K562 (cell line): ENCODE measurements at regions not wholly inside any gene's neighbourhood (a gene's known extent, or its start where the extent isn't known, plus 50 kb on each side); places are given as distances from the start of the nearest gene placed in this dataset.

Experiments used
- ATAC-seq: fragments of 200-7000 bp; cut with Tn5 transposase; 3 replicates; pipeline ENCODE4 v1.9.1; 2020; ENCODE audit warnings: moderate library complexity
- BruUV-seq: library from RNA; stranded (reverse); fragments of 400-500 nt; replicated peaks from 2 replicates; lab custom pipeline; 2021; lab: Mats Ljungman, UMichigan
- CTCF ChIA-PET: fragments of 300-600 bp; formaldehyde crosslinking; extraction: SDS; loops from one replicate; lab custom pipeline; 2021; ENCODE audit warnings: low intra/inter-chr PET ratio; lab: Yijun Ruan, JAX
- POLR2A ChIA-PET: fragments of 300-600, 350-650 bp; sonication (Branson Sonifier 250); formaldehyde crosslinking; extraction: SDS; loops from one replicate; lab custom pipeline; 2021; ENCODE audit warnings: antibody characterized with exemption, inconsistent platforms; lab: Yijun Ruan, JAX
- DNase-seq, 4 experiments: peaks; one replicate each; pipeline versions ENCODE4 v3.0.0 to v3.0.0-alpha.2; 2011 to 2018; ENCODE audit warnings: low spot score in 3 of 4, mixed read lengths in 3 of 4; ENCODE audit errors: extremely low read depth in 1 of 4
- FAIRE-seq: peaks from 2 replicates; lab custom pipeline; 2011; peaks lifted over from hg19 to GRCh38; lab: Jason Lieb, UNC
- H2AFZ ChIP-seq: 2 replicates; pipeline ENCODE4 v1.6.0; 2011; ENCODE audit warnings: low read depth, low read length, control low read depth, inconsistent platforms
- H3K27ac ChIP-seq: fragments of 200-600 bp; 3 replicates; pipeline ENCODE4 v1.8.0; 2011; ENCODE audit warnings: low read depth, mild to moderate bottlenecking, control low read depth, inconsistent platforms, low read length, moderate library complexity, mixed read lengths; ENCODE audit errors: extremely low read depth
- H3K27me3 ChIP-seq, 2 experiments: fragments of 300-600 bp in 1 of 2; 2 replicates in 1 of 2; 3 replicates in 1 of 2; pipeline versions ENCODE4 v1.6.0 to v1.8.0; 2011; ENCODE audit warnings: inconsistent platforms in 2 of 2, low read length in 2 of 2, mild to moderate bottlenecking in 1 of 2, mixed read lengths in 1 of 2, moderate library complexity in 1 of 2; ENCODE audit not compliant: control insufficient read depth in 2 of 2, insufficient read depth in 2 of 2
- H3K36me3 ChIP-seq: fragments of 300-600 bp; 3 replicates; pipeline ENCODE4 v1.8.0; 2011; ENCODE audit warnings: mild to moderate bottlenecking, low read length, inconsistent platforms; ENCODE audit not compliant: control insufficient read depth, insufficient read depth
- H3K4me1 ChIP-seq, 2 experiments: fragments of 200-600 bp in 1 of 2; replicated peaks in 1 of 2; 2 replicates in 1 of 2; 3 replicates in 1 of 2; pipeline versions ENCODE4 v1.5.1 to v1.8.0; 2011; ENCODE audit warnings: inconsistent platforms in 2 of 2, low read length in 2 of 2, mild to moderate bottlenecking in 1 of 2, mixed read lengths in 1 of 2, moderate library complexity in 1 of 2; ENCODE audit not compliant: control insufficient read depth in 2 of 2, insufficient read depth in 2 of 2
- H3K4me2 ChIP-seq: 2 replicates; pipeline ENCODE4 v1.6.1; 2011; ENCODE audit warnings: low read length, control low read depth, inconsistent platforms, mixed read lengths; ENCODE audit not compliant: insufficient read depth
- H3K4me3 ChIP-seq: fragments of 200-600 bp; sonication (generic), shearing (Covaris generic); 2 replicates; pipeline ENCODE4 v1.5.1; 2016; ENCODE audit warnings: control low read depth, inconsistent platforms
- H3K79me2 ChIP-seq: fragments of 200-600 bp; 3 replicates; pipeline ENCODE4 v1.8.0; 2011; ENCODE audit warnings: low read length, inconsistent platforms; ENCODE audit not compliant: control insufficient read depth, insufficient read depth
- H3K9ac ChIP-seq, 2 experiments: 2 replicates each; pipeline versions ENCODE4 v1.6.0 to v1.6.1; 2011; ENCODE audit warnings: low read depth in 2 of 2, low read length in 2 of 2, control low read depth in 1 of 2, inconsistent platforms in 1 of 2, mild to moderate bottlenecking in 1 of 2, mixed read lengths in 1 of 2; ENCODE audit not compliant: insufficient read depth in 1 of 2
- H3K9me1 ChIP-seq: one replicate; pipeline ENCODE4 v1.6.0; 2011; ENCODE audit warnings: inconsistent platforms, mild to moderate bottlenecking, low read length, moderate library complexity; ENCODE audit not compliant: control insufficient read depth, insufficient read depth
- H3K9me3 ChIP-seq: replicated peaks from 2 replicates; pipeline ENCODE4 v1.5.1; 2011; ENCODE audit warnings: low read depth, low read length, inconsistent platforms; ENCODE audit not compliant: control insufficient read depth, insufficient read depth
- H4K20me1 ChIP-seq: replicated peaks from 2 replicates; pipeline ENCODE4 v1.6.1; 2011; ENCODE audit warnings: low read length, inconsistent platforms, mixed read lengths; ENCODE audit not compliant: control insufficient read depth, insufficient read depth
- HDAC6 ChIP-seq: IDR thresholded peaks from 2 replicates; pipeline ENCODE4 v1.6.1; 2012; ENCODE audit warnings: low read depth, mild to moderate bottlenecking, control low read depth, inconsistent platforms, low read length, moderate library complexity
- IRF9 ChIP-seq: fragments of 450-650 bp; IDR thresholded peaks from 2 replicates; pipeline ENCODE4 v1.6.1; 2016; ENCODE audit warnings: missing biosample characterization, missing genetic modification characterization
- KLF13 ChIP-seq: fragments of 450-650 bp; IDR thresholded peaks from 2 replicates; pipeline ENCODE4 v1.6.1; 2016; ENCODE audit warnings: missing genetic modification characterization, low read depth, mild to moderate bottlenecking, missing compliant biosample characterization, moderate library complexity, borderline replicate concordance
- NONO ChIP-seq, 2 experiments: fragments of 200-400 bp in 1 of 2; fragments of 450-650 bp in 1 of 2; formaldehyde crosslinking in 1 of 2; IDR thresholded peaks; 2 replicates each; pipeline ENCODE4 v1.6.1; 2017; ENCODE audit warnings: low read depth in 2 of 2, mild to moderate bottlenecking in 2 of 2, moderate library complexity in 2 of 2, low read length in 1 of 2
- RBM14 ChIP-seq: fragments of 200-400 bp; formaldehyde crosslinking; IDR thresholded peaks from 2 replicates; pipeline ENCODE4 v1.6.1; 2018; ENCODE audit warnings: low read depth, mild to moderate bottlenecking, low read length, moderate library complexity, borderline replicate concordance; ENCODE audit not compliant: insufficient read depth
- REST ChIP-seq, 2 experiments: fragments of 450-650 bp; formaldehyde crosslinking in 1 of 2; IDR thresholded peaks; 2 replicates each; pipeline versions ENCODE4 v1.4.0 to v1.6.1; 2014 to 2020; ENCODE audit warnings: mild to moderate bottlenecking in 2 of 2, borderline replicate concordance in 1 of 2, low read depth in 1 of 2
- ZNF253 ChIP-seq: fragments of 250-450 bp; sonication (Bioruptor Pico); conservative IDR thresholded peaks from 2 replicates; pipeline ENCODE4 v1.6.1; 2021; ENCODE audit warnings: mild to moderate bottlenecking
- ZNF41 ChIP-seq: fragments of 250-450 bp; sonication (Bioruptor Pico); conservative IDR thresholded peaks from 2 replicates; pipeline ENCODE4 v1.4.0; 2020; ENCODE audit warnings: mild to moderate bottlenecking
- WGBS: fragments of 100-300 bp; shearing (Covaris generic); methylation state at CpG from one replicate; pipeline ENCODE4 v1.1.6; 2016; ENCODE audit warnings: low coverage, mixed read lengths; ENCODE audit not compliant: insufficient coverage; ENCODE audit errors: missing lambda C conversion rate; 5-methylcytosine and 5-hydroxymethylcytosine counted together
- in situ Hi-C: fragments of 300-500 bp; cut with MboI; formaldehyde crosslinking; loops from 4 replicates; pipeline ENCODE4 v1.15.0; 2018; ENCODE audit warnings: inconsistent platforms, mixed read lengths
- intact Hi-C: fragments of 100-400 bp; cut with micrococcal nuclease; formaldehyde crosslinking; loops from 2 replicates; pipeline ENCODE4 v1.14.2; 2022

GRCh38 chr7:67505449-67505848, 508.8 kb downstream of the TYW1 start (continued):
- TF ChIP-seq KLF13 = no peak

GRCh38 chr7:67512481-67512880, 515.8 kb downstream of the TYW1 start:
- POLR2A ChIA-PET = no interaction called here
- Histone ChIP-seq H3K27ac (no peak overlapping the region), H3K9me1 (no peaks in the 10 kb centered on the region), H3K27me3 (0 out of 5 replicates have a peak, but pooled peaks cover 0 to 3% of the 10 kb centered on the region in 2 experiments), H3K4me3 (no peak overlapping the region), H4K20me1 (no peaks in the 10 kb centered on the region), H3K4me2 (no peak overlapping the region), H3K4me1 (no peaks in the 10 kb centered on the region), H3K36me3 (no peaks in the 10 kb centered on the region), H2AFZ (no peak overlapping the region), H3K79me2 (no peaks in the 10 kb centered on the region), H3K9ac (no peak overlapping the region), H3K9me3 (no peaks in the 10 kb centered on the region)
- DNase-seq = no peak
- ATAC-seq = no peak
- in situ Hi-C loops = no loop called here
- intact Hi-C loops = no loop called here
- CTCF ChIA-PET = no interaction called here
- FAIRE-seq = no peak
- no TSS peak for BruUV-seq
- WGBS = 2% methylated on average over 7 of the region's 7 CpGs
- TF ChIP-seq NONO (IDR thresholded peaks at IDR 0.05; ENCODE audit: low read depth in 2 of 2, low read length in 1 of 2) (no peak), REST (IDR thresholded peaks at IDR 0.05; ENCODE audit: borderline replicate concordance) (no peak), REST (CRISPR knock-in tag; IDR thresholded peaks at IDR 0.05; ENCODE audit: low read depth) (no peak), HDAC6 (no peak), ZNF41 (CRISPR knock-in tag) (no peak), ZNF253 (CRISPR knock-in tag) (no peak), IRF9 (no peak), RBM14 (no peak)
